GM19438 (cell line): ENCODE measurements at regions not wholly inside any gene's neighbourhood (a gene's known extent, or its start where the extent isn't known, plus 50 kb on each side); places are given as distances from the start of the nearest gene placed in this dataset.
"Not testable (repeated sequence)": the region's sequence is repeated elsewhere in the genome, so short reads cannot be mapped to it uniquely, and the experiment has no call there.

Experiments used
- ATAC-seq: cut with Tn5 transposase; IDR thresholded peaks from one replicate; pipeline ENCODE4 v1.9.1; 2021; ENCODE audit warnings: low read depth; ENCODE audit not compliant: unreplicated experiment

DNA sequence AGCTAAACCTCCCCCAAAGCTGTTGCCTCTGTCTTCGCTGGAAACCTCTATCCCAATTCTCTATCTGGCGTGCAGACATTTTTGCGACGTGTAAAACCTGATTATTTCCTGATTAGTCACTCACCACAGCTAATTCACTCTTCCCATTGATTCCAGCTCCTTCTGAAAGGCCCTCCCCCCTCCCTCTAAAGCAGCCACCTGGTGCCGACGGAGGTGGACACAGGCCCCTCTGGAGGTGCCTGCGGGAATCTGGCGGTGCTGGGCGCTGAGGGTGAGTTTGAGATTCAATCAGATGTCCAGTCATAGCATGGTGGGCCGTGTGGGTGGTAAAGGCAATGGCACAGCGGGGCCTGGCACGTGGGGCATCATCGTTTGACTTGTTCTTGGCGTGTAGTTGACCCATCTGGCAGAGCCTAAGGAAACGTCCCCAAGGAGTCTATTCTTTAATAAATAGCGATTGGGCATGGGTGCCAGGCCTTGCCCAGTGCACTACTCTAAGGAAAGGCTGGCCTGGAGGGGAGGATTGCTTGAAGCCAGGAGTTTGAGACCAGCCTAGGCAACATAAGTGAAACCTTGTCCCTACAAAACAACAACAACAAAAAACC lies 271.1 kb upstream of the MVB12B start:
- ATAC-seq, result no peak

DNA sequence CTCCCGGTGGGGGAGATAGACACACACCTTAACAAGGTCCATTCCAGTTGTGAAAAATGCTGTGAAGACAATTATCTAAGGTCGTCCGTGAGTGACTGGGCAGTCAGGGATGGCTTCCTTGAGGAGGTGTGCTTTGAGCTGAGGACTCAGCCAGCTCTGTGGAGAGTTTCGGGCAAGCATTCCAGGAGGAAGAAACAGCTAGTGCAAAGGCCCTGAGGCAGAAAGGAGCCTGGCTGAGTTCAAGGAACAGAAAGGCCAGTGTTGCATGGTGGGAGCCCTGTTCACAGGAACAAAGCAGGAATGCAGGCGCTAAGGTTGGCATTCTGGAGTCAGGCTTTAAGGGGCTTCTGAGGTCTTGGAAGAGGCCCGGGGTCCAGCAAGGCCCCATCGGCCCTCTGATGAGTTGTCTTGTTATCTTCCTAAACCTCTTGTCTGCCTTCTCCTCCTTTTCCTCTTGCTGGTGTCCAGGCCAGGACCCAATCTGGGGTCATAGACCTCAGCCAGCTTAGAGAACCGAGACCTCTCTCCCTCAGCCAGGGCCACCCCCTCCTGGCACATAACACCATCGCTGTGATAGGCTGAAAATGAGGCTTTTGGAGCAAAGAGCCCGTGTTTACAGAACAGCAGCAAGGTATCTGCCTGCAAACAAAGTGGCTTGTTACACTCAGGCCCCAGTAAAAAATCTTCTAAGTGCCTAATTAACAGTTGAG lies 270.2 kb upstream of the MVB12B start:
- no peak for ATAC-seq

DNA sequence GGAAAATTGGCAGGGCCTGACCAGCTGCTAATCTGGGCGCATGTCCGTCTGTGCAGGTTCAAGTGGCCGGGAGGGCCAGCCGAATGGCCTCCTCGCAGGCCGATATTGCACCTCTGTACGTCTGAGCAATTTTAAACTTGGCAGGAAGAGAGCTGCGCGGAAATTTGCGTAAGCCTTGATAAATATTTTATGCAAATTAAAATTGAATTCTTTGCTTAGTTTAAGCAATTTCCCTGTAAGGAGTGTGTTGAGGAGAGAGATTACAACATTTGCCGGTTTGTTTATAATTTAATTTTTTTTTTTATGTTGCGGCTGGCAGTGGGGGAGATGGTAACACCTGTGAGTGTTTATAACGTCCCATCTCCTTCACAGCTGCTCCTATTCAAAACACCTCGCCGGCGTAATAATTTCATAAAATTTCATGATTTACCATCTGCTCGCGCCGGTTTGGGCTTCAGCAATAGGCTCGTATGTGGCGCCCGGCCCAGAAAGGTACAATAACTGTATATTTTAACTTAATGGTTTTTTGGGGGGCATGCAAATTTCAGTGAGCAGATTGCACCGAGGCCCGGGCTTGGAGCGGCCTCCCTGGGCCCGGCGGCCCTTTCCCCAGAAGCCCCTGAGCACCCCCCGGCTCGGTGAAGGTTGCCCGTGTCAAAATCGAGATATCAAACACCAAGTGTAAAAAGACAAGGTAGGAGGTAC lies 269.4 kb upstream of the MVB12B start:
- ATAC-seq, result no peak

DNA sequence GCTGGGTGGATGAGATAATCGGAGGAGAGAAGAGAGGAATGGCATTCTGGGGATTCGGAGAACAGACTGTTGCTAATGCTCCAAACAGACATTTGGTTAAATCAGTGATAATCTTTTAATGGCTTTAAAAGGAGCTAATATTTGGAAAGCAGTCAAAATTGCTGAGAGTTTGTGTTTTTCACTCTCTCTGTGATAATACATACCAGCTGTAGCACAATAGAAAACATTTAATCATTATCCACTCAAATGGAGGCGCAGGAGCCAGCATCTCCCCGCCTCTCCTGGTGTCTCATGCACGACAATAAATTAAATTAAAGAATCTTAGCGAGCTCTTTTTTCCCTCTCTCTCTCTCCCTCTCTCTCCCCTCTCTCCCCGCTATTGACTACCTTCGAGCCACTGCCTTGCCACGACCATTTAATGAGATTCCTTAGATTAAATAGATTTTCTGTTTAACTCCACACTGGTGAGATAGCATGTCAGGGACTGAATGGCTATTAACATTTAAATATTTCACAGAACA lies 268.6 kb upstream of the MVB12B start:
- ATAC-seq, result no peak

DNA sequence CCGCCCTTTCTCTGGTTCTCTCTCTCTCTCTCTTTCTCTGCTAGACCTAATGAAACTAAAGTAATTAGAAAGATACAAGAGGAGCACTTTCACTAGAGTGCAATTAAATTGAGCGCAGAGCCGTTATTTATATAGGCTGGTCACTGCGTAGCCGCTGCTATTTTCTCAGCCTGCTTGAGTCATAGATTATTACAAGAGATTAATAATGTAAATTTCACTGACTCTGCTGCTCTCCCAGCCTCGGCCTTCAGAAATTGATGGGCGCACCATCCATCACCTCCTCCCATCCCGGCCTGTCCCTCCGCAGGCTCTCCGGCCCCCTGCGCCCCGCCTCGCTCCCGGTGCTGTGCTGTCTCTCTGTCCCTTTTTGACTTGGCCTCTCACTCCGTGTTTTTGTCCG lies 268.0 kb upstream of the MVB12B start:
- no peak for ATAC-seq

DNA sequence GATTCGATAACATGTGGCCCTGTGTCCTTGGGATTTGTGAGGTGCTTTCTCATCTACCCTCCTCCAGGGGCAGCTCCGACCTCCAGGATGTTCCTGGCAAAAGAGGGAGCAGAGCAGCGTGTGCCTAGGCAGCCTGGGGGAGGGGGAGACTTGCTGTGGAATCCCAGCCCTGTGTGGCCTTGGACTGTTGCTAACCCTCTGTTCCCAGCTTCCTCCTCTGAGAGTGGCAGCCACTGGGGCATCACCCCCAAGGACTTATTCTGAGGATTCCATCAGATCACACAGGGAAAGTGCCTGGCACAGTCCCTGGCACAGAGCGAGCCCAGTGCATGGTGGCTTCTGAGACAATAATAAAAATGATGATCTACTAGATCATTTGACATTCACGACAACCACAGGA lies 265.1 kb upstream of the MVB12B start:
- no peak for ATAC-seq

DNA sequence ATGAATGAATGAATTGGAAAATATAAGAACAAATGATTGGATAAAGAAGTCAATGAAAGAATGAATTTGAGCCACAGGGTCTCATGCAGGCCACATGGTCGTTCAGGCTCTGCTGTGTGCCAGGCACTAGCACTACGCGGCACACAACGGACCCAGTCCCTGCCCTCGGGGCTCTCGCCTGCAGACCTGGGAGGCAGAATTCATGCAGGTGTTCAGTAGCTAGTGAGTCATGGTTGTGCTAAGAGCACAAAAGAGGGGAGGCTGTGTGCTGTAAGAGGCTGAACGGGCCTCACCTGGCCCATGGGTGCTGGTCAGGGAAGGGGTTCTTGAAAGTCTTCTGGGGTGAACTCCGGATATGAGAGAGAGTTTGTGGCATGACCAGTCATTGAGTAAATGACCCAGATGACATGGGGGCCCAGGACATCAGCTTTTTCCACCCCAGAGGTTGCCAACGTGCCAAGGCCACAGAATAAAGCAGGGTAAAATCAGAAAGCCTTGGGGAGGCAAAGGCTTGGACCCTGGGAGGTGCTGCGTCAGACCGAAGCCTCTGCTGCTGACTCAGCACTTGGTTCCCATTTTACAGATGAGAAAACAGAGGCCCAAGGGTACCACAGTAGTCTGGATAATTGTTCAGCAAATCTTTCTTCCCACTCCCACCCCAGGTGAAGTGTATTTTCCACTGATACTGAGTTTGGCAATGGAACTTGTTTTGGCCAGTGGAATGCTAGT lies 264.3 kb upstream of the MVB12B start:
- ATAC-seq, result no peak

DNA sequence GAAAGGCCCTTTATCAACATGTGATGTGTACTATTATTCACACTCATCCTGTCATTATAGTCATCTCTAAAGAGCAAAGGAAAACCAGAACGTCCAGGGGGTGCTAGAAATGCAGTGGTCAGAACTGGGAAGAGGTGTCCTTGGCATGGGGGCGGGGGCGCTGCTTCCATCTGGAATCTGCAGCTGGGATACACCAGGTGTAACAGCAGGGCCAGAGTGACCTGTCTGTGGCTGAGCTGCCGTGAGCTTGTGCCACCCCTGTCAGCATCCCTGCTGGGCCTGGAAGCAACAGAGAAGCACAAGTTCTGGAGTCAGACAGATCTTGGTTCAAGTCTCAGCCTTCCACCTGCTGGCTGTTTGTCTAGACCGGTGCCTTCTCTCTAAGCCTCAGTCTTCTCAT lies 263.3 kb upstream of the MVB12B start:
- ATAC-seq, result no peak

DNA sequence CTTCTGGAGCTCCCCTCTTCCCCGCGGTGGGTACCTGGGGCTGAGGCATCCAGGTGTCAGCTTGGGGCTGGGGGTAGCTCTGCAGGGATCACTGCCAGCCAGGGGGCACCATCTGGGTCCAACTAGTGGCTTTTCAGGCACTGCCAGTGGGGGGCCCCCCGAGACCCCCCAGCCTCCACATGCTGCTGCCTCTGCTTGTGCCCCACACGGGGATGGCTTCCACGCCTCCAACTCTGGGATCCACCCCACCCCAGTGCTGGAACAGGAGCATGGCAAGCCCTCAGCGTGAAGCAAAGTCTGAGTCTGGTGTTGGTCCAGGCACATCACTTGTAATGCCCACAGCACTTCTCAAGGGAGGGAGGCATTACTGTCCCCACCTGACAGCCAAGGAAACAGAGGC lies 260.5 kb upstream of the MVB12B start:
- ATAC-seq, result no peak

DNA sequence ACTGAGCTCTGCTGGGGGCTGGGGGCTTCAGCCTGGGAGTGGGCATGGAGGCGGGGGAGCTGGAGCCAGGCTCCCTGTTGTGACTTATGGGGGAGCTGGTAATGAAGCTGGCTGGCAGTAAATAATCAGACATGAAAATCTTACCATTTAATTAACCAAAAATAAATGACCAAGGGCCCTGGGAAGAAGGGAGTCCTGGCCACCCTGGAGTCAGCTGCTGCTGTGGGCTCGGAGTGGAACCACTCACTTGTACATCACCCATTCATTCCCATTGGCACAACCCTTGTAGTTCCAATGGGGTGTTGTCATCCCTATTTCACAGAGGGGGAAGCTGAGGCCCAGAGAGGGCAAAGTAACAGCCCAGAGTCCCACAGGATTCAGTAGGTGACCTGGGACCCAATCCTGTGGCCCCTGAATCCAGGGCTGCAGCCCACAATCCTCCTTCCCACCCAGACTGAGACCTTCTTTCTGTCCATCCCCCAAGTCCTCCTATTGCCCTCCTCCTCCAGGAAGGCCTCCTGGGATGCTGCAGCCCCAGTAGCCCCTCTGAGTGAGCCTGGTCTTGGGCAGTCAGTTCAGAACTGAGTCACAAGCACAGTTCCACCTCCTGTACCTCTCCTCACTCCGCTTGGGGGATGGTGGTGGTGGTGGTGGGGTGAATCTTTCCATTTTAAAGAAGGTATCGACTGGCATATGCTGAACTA lies 259.4 kb upstream of the MVB12B start:
- ATAC-seq, result no peak

DNA sequence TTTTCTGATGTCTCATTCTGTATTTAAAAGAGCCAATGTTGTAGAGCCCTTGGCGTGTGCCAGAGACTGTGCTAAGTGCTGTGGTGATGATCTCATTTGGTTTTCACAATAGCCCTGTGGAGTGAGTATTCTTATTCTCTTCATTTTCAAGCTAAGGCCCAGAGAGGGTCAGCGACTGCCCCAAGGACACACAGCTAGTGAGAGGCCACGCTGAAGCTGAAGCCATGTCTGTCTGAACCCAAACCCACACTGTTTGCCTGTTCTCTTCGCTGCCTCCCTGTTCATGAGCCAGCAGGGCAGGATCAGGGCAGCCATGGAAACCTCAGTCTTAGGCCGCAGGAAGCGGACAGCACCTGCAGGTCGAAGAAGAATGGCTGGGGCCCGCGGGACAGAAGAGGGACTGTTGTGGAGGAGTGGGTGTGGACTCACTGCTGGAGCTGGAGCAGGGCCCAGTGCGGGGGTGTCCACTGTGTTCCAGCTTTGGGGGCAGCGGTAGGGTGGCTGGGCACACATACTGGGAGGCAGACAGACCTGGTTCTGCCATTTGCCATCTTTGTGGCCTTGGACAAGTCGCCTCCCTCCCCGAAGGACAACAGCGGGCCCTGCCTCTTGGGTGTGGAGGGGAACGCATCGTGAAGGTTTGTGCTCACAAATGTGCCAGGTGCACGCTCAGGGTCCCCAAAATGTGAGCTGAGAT lies 257.9 kb upstream of the MVB12B start:
- no peak for ATAC-seq

DNA sequence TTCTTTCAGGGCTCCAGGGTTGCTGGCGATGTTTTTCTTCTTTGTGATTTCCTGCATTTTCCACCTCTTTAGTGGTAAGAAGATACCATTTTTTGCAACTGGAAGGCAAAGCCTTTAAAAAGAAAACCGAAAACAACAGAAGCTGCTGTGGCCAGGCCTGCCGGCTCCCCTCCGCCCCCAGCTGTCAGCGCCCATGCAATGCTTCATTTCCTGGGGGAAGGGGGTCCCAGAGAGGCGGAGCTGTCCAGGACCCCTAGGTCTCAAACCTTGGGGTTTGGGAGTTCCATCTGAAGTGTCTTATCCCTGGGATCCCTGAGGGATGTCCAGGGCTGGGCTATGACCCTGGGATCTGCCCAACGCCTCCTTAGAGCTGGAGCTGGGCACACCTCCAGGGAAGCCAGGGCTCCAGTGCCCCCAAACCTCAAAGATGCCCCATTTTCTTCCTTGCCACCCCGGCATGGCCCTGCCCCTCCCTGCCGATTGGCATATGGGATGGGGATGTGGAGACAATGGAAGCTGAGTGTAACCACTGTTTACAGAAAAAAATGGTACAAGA lies 257.2 kb upstream of the MVB12B start:
- ATAC-seq, result no peak

DNA sequence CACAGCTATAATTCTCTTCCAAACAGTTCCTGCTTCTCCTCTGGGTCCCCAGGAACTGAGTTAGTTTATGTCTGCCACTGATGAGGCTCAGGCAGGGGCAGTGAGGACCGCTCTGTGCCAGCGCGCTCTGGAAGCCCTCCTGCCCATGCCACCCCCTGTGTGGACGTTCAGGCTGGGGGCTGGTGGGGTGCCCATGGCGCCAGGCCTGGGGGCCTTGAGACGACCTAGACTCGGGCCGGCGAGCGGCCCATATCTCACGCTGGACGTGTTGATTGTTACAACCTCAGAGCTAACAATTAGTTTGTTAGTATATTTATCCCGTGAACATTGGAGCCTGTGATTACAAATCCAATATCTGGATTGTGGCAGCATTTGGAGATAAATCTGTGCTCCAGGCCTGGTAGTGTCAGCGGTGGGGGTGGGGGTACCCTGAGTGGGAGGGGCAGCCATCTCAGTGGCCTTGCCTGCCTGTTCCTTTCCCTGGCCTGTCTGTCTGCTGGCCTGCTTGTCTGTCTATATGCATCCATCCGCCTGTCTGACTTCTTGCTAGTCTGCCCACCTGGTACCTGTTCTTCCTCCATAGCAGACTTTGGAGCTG lies 256.5 kb upstream of the MVB12B start:
- no peak for ATAC-seq

DNA sequence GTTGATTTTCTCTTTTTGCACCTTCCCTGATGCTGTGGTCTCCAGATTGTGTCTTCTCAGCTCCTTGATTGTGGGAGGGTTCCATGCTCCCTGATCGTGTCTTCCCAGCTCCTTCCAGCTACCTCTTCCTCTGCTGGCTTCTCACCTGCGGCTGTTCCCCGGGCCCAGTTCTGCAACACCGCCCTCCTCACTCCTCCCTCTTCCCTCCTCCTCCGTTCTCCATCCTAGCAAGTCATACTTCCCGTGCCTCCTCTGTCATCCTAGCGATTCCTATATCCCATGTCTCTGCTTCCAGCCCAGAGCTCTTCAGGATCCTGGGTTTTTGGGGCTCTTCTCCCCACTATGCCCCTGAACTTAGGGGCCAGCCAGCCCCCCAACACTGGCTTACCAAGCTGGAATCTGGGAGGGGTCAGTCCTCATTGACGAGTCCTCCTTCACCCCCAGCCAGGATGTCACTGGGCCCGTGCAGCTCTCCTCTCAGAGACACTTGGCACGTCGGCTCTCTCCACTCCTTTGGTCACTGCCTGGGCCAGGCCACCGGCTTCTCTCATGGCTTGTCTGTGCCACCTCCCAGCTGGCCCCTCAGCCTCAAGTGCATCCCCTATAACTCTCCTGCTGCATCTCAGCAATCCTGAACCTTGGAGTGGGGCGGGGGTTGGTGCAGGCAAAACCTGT lies 255.4 kb upstream of the MVB12B start:
- no peak for ATAC-seq

DNA sequence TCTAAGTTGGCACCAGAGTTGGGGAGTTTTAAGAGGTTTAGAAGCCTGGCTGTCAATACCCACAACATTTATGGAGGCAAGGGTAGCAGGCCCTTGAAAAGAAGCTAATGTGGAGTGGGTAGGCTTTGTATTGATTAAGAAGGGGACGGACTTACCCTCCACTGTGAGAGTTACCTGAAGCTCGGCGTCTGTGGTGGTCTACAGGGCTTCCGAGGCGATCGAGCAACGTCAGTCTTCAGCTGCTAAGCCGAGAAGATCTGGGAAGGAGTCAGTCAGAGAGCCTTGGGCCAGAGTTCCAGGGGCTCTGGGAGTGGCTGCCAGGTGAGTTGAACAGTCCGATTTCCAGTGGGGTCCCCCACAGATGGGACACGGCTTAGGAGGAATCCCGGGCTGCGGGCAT lies 249.0 kb upstream of the MVB12B start:
- ATAC-seq, result not testable (repeated sequence)

DNA sequence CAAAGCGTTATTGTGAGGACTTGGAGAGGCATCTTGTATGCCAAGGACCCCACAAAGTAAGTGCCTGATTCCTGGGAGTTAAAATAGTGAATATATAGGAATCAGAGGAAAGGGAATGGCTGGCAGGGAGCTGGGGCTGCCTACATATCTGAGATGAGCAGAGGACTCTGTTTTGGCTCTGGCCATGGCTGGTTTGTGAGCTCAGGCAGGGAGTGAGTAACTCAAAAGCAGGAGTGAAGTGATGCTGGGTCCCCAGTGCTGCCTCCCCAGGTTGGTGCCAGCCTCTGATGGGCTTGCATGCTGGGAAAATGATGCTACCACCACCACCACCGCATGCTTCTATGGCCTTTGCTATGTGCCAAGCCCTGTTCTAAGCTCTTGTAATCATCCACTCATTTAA lies 246.0 kb upstream of the MVB12B start:
- no peak for ATAC-seq

DNA sequence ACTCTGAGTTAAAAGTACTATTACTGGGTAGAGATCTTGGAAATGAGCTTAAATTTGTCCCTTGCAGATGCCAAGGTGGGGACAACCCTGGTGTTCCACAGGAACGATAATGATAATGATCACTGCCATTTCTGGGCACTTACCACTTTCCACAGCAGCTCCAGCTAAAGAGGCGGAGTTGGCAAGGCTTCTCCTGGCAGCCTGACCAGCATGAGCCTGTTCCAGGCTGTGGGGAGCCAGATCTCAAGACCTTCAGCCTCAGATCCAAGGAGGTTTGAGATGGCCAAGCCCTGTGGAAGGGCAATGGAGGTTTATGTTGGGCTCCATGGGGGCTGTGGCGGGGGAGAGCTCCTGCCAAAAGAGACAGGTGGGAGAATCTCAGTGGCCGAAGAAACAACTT lies 244.9 kb upstream of the MVB12B start:
- ATAC-seq, result no peak

DNA sequence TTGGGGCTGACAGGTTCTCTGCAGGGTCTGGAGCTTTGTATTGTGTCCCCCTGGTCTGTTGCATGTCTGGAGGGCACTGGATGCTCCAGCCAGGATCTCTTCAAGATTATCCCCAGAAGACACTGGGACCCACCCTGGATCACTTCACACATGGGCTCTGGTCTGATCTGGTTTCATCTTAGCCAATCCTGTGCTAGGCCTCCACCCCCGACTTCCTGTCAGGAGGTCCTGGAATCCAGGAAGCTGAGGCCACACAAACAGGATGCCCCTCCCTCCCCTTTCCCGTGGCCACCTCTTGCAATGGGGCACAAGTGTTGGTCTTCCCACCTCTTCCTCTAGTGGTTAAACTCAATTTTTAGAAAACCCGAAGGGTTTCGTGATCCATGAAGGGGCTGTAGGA lies 242.6 kb upstream of the MVB12B start:
- no peak for ATAC-seq

DNA sequence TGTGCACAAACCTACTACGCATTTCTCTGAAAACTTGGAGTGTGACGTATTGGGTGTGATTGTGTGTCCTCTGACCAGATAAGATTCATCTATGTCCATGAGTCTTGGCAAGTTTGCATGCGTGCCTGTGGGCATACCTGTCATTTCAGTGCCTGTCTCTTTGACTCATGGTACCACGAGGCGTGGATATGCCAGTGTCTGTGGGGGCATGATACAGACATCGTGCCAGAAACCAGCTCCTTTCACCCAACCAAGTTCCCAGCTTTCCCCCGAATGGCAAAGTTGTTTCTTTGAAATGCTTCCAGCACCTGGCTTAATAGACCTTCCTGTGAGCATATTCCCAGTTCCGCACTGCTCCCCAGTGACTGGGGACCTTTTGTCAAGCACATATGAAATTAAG lies 241.9 kb upstream of the MVB12B start:
- ATAC-seq, result no peak
